Skin epidermis (tissue), 12 donors: ENCODE measurements at regions not wholly inside any gene's neighbourhood (a gene's known extent, or its start where the extent isn't known, plus 50 kb on each side); places are given as distances from the start of the nearest gene placed in this dataset.

Experiments used
- H3K27ac ChIP-seq, 21 experiments: fragments of 200-600 bp; sonication (generic) in 11 of 21; one replicate each; pipeline ENCODE4 v1.5.0; 2020; ENCODE audit warnings: mild to moderate bottlenecking in 3 of 21, inconsistent platforms in 2 of 21, moderate library complexity in 2 of 21
- H3K4me3 ChIP-seq, 7 experiments: fragments of 200-600 bp; sonication (generic) in 2 of 7; one replicate each; pipeline ENCODE4 v1.5.0; 2020; ENCODE audit warnings: inconsistent platforms in 2 of 7, mild to moderate bottlenecking in 2 of 7, moderate library complexity in 1 of 7

DNA sequence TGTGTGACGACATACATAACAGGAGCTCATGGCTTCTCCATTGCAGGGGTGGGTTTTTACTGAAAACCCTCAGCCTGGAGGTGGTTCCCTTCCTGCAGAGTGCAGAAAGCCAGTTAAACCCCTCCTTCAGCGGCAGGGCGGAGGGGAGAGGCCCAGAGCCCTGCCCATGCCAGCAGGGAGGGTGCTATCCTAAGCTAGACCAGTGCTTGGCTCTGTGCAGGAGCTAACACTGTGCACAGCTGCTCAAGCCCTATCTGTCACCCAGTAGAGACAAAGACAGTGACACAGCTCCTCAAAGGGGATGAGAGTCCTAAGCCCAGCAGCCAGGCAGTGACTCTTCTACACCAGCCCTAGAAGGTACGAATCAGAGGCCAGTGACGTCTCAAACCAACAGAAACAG, 70.0 kb upstream of the ZSWIM6 start:
- Histone ChIP-seq H3K27ac (no peak overlapping the region), H3K4me3 (no peak overlapping the region)

DNA sequence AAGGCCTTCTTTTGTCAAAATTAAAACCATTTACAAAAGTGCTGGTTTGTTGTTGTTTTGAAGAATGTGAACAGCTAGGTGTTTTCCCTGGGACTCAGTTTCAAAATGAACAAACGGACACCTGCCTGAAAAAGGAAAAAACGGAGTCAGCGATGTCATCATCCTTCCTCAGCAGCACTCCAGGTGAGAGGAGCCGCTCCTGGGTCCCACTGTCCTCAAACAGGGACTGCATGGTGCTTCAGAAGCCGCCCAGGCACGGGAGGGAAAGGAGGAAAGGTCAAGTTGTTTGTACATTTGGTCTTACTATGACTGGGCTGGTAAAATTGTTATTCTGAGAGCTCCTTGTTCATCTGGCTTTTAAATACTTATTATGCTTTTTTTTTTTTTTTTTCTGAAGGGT, 69.0 kb upstream of the ZSWIM6 start:
- no peak overlapping the region for H3K27ac ChIP-seq
- H3K4me3 ChIP-seq, result no peak overlapping the region

DNA sequence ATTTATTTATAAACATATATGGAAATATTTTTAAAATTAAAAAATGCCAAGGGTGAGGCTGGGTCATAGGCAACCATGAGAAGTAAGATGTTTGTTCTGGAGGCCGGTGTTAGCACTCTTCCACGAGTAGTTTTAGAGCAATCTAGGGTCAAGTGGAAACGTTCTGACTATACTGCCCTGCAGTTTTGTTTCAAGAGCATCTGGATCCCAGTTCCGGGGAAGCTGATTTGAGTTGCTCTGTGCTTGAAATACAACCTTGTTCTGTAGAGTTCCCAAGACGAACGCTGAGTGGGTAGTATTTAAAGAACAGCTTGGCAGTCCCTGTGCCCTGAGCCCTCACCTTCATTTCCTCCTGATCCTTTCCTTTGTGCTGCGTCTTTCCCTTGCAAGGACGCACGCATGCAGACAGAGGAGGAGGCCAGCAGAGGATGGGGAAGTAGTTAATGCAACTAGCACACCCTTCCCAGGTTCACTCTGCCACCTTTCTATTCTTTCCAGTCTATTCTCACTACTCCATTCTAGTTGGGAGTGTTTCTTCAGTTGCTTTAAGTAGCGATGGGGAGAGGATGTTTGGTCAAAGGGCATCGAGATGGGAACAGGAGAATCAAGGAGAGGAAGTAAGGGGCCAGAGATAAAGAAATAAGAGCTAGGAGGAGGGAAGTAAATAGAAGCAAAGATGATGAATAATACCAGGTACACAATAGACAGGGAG, 68.3 kb upstream of the ZSWIM6 start:
- no peak overlapping the region for H3K27ac ChIP-seq
- H3K4me3 ChIP-seq, result no peak overlapping the region

DNA sequence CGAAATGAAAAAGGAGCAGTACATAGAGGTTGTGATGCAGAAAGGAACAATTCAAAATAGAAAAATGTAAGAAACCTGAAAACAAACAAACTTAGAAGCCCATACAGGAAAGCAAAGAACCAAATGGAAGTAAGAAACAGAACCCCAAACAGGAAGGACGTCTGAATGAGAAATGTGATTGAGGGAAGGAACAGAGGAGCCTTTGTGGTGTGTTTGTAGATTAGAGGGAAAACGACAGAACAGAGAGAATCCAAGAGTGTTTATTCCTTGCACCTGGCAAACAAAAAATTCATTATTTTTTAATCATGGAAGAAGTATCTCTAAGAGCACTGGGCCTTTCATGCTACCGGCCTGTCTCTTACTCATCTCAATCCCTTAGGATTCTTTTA, 67.8 kb upstream of the ZSWIM6 start:
- H3K4me3 ChIP-seq, result no peak overlapping the region
- no peak overlapping the region for H3K27ac ChIP-seq

DNA sequence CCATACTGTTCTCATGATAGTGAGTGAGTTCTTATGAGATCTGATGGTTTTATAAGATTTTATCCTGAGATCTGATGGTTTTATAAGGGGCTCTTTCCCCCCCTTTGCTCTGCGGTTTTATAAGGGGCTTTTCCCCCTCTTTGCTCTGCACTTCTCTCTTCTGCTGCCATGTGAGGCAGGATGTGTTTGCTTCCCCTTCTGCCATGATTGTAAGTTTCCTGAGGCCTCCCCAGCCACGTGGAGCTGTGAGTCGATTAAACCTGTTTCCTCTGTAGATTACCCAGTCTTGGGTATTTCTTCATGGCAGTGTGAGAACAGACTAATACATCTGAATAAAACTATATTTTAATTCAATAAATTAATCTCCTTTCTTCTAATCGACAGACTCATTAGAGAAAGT, 64.9 kb upstream of the ZSWIM6 start:
- Histone ChIP-seq H3K27ac (no peak overlapping the region), H3K4me3 (no peak overlapping the region)

DNA sequence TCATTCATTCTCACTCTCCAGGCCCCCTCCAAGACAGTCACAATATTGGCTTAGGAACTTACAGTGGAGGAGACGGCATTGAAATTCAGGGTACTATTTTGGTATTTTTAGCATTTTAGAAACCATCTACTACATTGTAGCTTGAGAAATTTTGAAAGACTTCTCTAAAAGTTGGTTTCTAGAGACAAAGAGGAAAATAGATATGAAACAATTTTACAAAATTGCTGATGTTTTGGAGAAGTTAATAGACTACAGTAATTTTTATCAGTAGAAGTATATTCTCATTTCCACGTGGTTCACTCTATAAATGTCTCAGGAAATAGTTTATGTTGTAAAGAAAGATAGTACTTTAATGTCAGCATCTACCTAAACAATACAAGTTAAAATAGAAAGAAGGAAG, 63.2 kb upstream of the ZSWIM6 start:
- H3K4me3 ChIP-seq, result no peak overlapping the region
- no peak overlapping the region for H3K27ac ChIP-seq

DNA sequence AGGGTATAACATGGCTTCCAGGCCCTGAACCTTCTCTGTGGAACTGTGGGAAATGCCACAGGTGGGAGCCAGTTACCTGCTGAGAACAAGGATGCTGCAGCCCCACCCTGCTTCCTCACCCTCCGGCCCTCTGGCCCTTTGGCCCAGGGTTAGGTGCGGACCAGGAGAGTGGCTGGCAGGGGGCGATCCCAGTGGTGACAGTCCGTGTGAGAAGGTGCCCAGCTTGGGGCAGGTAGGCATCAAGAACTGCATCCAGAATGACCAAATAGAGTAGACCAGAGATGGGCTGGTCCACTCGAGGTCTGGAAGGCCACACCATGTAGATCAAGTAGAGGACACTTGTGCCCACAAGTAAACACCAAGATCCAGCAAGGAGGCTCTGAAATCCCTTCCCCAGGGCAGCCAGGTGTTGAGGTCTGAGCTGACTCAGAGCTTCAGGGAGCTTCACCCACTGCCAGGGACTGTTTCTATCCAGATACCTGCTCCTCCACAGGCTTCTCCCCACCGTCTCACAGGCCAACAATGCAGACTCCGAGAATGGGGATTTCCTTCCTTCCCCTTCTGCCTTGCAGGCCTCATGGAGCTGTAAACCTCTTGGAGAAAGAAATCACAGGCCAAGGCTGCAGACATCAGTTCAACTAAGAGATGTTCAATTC, 61.4 kb upstream of the ZSWIM6 start:
- no peak overlapping the region for H3K4me3 ChIP-seq
- H3K27ac ChIP-seq, result no peak overlapping the region

DNA sequence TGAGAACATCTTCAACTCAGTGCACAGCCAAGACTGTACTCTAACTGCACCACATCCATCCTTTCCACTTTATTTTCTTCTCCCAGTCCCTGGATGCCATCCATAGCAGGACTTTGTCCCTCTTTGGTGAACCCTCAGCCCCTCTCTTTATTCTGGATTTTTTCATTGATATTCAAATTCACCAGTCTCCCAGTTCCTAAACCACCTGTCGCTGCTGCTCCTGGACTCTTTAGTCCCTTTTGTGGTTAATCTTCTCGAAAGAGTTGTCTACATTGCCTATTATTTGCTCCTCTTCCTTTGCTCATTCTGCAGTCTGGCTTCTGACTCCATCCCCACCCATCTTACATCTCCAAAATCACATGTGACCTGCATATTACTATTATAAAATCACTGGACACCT, 59.4 kb upstream of the ZSWIM6 start:
- Histone ChIP-seq H3K27ac (no peak overlapping the region), H3K4me3 (no peak overlapping the region)

DNA sequence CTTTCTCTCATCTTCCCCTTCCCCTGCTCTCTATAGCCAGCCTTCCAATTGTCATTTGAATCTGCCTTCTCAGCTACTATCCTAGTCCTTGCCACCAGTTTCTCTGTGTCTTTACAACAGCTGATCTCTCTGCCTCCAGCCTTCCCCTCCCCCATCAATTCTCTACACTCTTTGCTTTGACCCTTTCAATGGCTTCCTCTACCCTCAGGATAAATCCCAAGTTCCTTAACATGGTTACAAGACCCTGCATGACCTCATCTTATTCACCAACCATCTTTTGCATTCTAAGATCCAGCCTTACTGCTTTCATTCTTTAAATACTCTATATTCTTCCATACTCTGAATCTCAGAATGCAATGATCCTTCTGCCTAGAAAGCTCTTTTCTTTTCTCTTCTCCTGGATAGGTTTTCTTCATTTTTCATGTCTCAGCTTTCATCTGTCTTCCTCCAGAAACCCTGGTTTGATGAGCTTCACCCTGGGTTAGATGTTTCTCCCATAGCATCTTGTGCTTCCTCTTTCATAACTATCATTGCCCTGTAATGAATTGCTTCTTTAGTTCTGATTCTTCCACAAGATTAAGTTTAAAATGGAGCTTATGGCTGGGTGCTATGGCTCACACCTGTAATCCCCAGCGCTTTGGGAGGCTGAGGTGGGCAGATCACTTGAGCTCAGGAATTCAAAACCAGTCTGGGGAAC, 58.6 kb upstream of the ZSWIM6 start:
- Histone ChIP-seq H3K27ac (no peak overlapping the region), H3K4me3 (no peak overlapping the region)

DNA sequence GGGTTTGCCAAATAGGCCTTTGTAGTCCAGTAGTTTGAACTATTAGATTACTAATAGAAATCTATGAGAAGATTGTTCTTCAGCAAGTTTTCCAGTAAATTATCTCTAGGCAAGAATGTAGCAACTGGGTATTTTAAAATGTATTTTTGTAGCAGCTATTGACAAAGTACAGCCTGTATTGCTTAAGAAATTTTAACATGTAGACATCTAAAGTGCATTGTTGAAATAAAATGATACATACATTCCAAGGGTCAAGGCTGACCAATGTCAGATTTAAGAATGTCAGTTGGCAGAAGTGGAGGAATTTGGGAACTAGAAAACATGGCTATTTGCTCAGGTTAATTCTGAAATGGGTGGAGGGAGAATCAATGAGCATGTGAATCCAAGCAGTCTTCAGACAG, 57.5 kb upstream of the ZSWIM6 start:
- Histone ChIP-seq H3K27ac (peak overlapping the region in 4 of 21 experiments; percentile 24 to 78 (median 56)), H3K4me3 (no peak overlapping the region)

DNA sequence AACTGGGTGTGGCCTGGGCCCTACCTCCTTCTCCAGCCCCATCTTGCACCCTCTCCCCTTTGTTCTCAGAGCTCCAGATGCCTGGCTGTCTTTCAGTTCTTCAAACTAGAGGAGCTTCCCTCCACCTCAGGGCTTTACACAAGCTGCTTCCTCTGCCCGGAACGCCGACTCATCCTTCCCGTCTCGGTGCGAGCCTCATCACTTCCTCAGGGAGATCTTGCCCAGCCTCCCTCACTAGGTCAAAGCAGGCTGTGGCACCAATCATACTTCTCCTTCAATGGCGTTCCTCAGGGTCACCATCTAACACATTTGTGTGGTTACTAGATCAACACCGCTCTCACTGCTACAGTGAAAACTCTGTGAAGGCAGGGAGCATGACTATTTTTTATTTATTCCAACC, 56.2 kb upstream of the ZSWIM6 start:
- Histone ChIP-seq H3K27ac (peak overlapping the region in 11 of 21 experiments; percentile 1 to 78 (median 64)), H3K4me3 (no peak overlapping the region)

DNA sequence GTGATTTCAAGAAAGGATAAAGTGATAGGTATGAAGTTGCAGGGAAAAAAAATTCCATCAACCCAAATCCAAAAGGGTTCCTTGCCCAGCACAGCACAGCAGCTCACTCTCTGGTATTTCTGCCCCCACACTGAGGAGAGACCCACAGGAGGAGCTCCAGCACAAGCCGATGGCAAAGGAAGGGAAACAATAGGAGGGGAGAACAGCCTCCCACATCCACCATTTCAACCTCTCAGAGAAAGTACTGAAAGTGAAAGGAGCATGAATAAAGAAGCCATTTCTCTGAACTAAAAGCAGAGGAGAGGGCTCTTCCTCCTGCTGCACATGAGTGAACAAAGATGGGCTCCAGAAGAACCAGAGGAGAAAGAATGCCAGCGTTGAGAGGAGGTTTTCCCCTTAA, 54.9 kb upstream of the ZSWIM6 start:
- no peak overlapping the region for H3K4me3 ChIP-seq

DNA sequence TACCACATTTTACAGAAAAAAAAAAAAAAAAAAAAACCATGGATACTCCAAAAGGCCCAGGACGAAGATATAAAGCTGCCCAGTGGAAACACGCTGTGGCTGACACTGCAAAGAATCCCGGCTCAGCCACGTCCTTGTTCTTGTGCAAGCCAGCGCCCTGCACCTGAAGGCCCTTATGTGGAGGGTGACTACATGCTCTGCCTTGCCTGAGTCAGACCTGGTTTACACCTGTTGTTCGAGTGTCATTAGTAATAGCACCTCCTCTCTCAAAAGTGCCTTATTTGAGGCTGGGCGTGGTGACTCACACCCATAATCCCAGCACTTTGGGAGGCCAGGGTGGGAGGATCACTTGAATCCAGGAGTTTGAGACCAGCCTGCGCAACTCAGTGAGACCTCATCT, 54.3 kb upstream of the ZSWIM6 start:
- Histone ChIP-seq H3K4me3 (no peak overlapping the region), H3K27ac (peak overlapping the region in 5 of 21 experiments; percentile 39 to 78 (median 71))

More for the DNA sequence above, 54.9 kb upstream of the ZSWIM6 start:
- peak overlapping the region in 8 of 21 experiments; percentile 30 to 78 (median 48) for H3K27ac ChIP-seq

DNA sequence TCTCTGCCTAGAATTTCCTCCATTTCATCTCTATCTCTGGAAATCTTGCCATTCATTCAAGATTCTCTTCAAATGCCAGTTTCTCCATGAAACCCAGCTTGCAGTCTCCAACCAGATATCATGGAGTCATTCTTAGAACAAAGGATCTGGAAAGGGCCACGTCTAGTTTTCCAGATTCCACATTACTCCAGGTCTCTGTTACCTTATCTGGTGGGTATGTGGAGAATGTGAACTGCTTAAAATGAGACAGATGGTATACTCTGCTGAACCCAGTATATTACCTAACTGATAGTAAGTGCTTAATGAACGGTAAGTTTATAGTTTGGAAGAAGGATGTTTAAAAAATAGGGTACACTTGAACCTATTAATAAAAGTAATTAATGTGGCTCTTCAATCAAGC, 52.3 kb upstream of the ZSWIM6 start:
- Histone ChIP-seq H3K4me3 (no peak overlapping the region), H3K27ac (no peak overlapping the region)

DNA sequence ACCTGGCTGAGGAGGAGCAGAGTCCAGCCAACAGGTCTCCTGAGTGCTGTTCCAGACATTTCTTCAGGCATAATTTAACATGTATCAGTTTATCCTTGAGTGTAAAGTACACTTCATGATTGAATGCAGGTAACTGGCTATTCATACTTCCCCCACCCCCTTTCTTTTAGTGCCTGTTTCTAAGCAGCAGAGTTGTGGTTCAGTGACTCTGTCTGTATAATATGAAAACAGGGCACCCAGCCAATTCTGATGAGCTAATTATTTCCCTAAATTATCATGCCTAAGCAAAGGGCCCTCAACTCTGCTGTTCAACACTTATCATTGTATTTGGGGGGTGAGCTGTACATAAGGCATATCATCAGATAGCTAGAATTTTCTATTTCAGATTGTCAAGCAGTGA, 51.9 kb upstream of the ZSWIM6 start:
- no peak overlapping the region for H3K4me3 ChIP-seq
- no peak overlapping the region for H3K27ac ChIP-seq

DNA sequence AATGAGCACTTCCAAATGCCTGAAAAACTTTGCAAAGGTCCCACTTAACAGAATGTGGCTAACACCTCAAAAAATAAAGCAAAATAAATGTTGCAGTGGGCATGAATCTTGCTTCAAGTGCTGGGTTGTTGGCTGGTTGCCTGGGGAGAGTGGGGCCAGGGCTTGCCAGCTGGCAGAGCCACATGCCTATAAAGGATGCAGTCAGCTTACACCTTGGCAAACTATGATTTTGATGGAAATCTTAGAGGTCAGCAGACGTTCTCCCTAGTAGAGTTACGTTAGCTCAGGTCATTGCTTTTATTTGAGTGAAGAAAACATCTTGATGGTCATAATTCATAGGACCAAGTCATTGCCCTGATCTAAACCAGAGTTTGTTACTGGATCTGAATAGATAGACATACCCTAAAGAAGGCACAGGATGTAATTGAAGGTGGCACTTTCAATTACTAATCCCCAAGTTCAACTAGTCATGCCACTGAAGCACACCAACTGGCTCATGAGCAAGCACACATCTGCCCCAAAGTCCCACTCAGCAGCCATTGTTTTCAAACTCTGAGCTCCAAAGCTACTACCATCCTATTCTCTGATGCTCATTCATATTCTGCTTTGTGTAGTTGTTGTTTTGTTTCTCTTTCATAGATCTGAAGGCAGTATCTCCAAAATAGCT, 51.2 kb upstream of the ZSWIM6 start:
- no peak overlapping the region for H3K27ac ChIP-seq

DNA sequence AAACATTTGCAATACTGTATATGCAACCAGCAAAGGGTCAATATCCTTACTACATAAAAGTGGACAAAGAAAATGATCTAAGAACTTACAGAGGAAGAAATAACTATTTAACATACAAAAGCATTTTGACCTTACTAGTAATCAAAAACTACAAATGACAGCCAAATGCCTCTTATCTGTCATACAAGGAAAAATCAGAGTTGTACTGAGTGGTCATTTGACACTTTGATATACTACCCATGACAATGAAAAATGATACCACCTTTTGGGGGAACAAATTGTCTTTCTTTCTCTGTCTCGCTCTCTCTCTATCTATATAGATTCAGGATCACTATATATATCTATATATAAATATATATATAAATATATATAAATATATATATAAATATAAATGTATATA, 50.4 kb upstream of the ZSWIM6 start:
- Histone ChIP-seq H3K27ac (no peak overlapping the region), H3K4me3 (no peak overlapping the region)

More for the DNA sequence above, 51.2 kb upstream of the ZSWIM6 start:
- H3K4me3 ChIP-seq, result no peak overlapping the region
